Liver (tissue), 3 donors: ENCODE measurements at regions not wholly inside any gene's neighbourhood (a gene's known extent, or its start where the extent isn't known, plus 50 kb on each side); places are given as distances from the start of the nearest gene placed in this dataset.

Experiments
- ATF3 ChIP-seq: IDR thresholded peaks from 2 replicates; pipeline ENCODE4 v1.6.1; 2016; ENCODE audit warnings: antibody characterized with exemption
- CTCF ChIP-seq: fragments of 150-350 bp; IDR thresholded peaks from 2 replicates; pipeline ENCODE4 v1.5.1; 2017; ENCODE audit warnings: improper control_type of control experiment, low read depth, low read length; ENCODE audit not compliant: missing input control
- EGR1 ChIP-seq, 2 donors: IDR thresholded peaks; 2 replicates each; pipeline ENCODE4 v1.6.1; 2016 to 2018; ENCODE audit warnings: antibody characterized with exemption in 2 of 2, low read depth in 2 of 2
- GABPA ChIP-seq, 2 donors: IDR thresholded peaks in 1 of 2; conservative IDR thresholded peaks in 1 of 2; 2 replicates each; pipeline ENCODE4 v1.6.1; 2016; ENCODE audit warnings: antibody characterized with exemption in 2 of 2, mild to moderate bottlenecking in 1 of 2, moderate library complexity in 1 of 2
- JUND ChIP-seq, 2 donors: IDR thresholded peaks; 2 replicates each; pipeline ENCODE4 v1.6.1; 2016; ENCODE audit warnings: antibody characterized with exemption in 2 of 2
- MAX ChIP-seq: IDR thresholded peaks from 2 replicates; pipeline ENCODE4 v1.6.1; 2016; ENCODE audit warnings: antibody characterized with exemption
- RAD21 ChIP-seq, 2 donors: IDR thresholded peaks; 2 replicates each; pipeline ENCODE4 v1.6.1; 2016; ENCODE audit warnings: antibody characterized with exemption in 2 of 2, mild to moderate bottlenecking in 2 of 2
- REST ChIP-seq: IDR thresholded peaks from 2 replicates; pipeline ENCODE4 v1.6.1; 2016; ENCODE audit warnings: antibody characterized with exemption, mild to moderate bottlenecking
- RXRA ChIP-seq, 2 donors: IDR thresholded peaks; 2 replicates each; pipeline ENCODE4 v1.6.1; 2017 to 2018; ENCODE audit warnings: antibody characterized with exemption in 2 of 2, mild to moderate bottlenecking in 1 of 2
- SP1 ChIP-seq: IDR thresholded peaks from 2 replicates; pipeline ENCODE4 v1.6.1; 2018; ENCODE audit warnings: antibody characterized with exemption, mild to moderate bottlenecking
- TAF1 ChIP-seq: conservative IDR thresholded peaks from 2 replicates; pipeline ENCODE4 v1.6.1; 2016; ENCODE audit warnings: antibody characterized with exemption, mild to moderate bottlenecking
- YY1 ChIP-seq: IDR thresholded peaks from 2 replicates; pipeline ENCODE4 v1.6.1; 2016; ENCODE audit warnings: antibody characterized with exemption, mild to moderate bottlenecking
- ZBTB33 ChIP-seq: IDR thresholded peaks from 2 replicates; pipeline ENCODE4 v1.6.1; 2016; ENCODE audit warnings: antibody characterized with exemption
- donor health status: healthy.
- donor health status: healthy.

- no peak for TF ChIP-seq ZBTB33
- TF ChIP-seq CTCF, result no peak
- TF ChIP-seq RAD21 (IDR thresholded peaks at IDR 0.05), result no peak
- TF ChIP-seq SP1, result no peak
- no peak for TF ChIP-seq TAF1
- TF ChIP-seq RXRA (IDR thresholded peaks at IDR 0.05), result no peak
- no peak for TF ChIP-seq REST
- no peak for TF ChIP-seq JUND (IDR thresholded peaks at IDR 0.05)
- TF ChIP-seq GABPA (IDR thresholded peaks at IDR 0.05 in 1 of 2, conservative IDR thresholded peaks at IDR 0.05 in 1 of 2), result no peak
- TF ChIP-seq YY1, result no peak
- no peak for TF ChIP-seq ATF3
- no peak for TF ChIP-seq MAX
- TF ChIP-seq EGR1 (IDR thresholded peaks at IDR 0.05; ENCODE audit: low read depth in 2 of 2), result no peak
Observed at GRCh38 chr3:15918988-15919387, 121.2 kb upstream of the ANKRD28 start.
